Neutrophil (primary cell): ENCODE measurements at regions not wholly inside any gene's neighbourhood (a gene's known extent, or its start where the extent isn't known, plus 50 kb on each side); places are given as distances from the start of the nearest gene placed in this dataset.

Experiments
- H3K27ac ChIP-seq: fragments of 200-600 bp; sonication (generic); 2 replicates; pipeline ENCODE4 v1.5.1; 2016; ENCODE audit warnings: mild to moderate bottlenecking, moderate library complexity
- H3K27me3 ChIP-seq: fragments of 200-600 bp; sonication (generic); 2 replicates; pipeline ENCODE4 v1.6.0; 2016; ENCODE audit warnings: mild to moderate bottlenecking
- H3K36me3 ChIP-seq: fragments of 200-600 bp; sonication (generic); 2 replicates; pipeline ENCODE4 v1.5.1; 2017
- H3K4me1 ChIP-seq, 2 experiments: fragments of 200-600 bp in 1 of 2; sonication (generic) in 1 of 2; 1 replicate in 1 of 2; 2 replicates in 1 of 2; pipeline versions ENCODE4 v1.5.1 to v1.6.1; 2013 to 2016; ENCODE audit warnings: low read depth in 1 of 2, low read length in 1 of 2, mild to moderate bottlenecking in 1 of 2, moderate library complexity in 1 of 2; ENCODE audit not compliant: control insufficient read depth in 1 of 2, insufficient read depth in 1 of 2
- H3K4me3 ChIP-seq, 2 experiments: fragments of 200-600 bp in 1 of 2; sonication (generic) in 1 of 2; 1 replicate in 1 of 2; 2 replicates in 1 of 2; pipeline ENCODE4 v1.5.1; 2013 to 2016; ENCODE audit warnings: low read depth in 1 of 2, low read length in 1 of 2, mild to moderate bottlenecking in 1 of 2, moderate library complexity in 1 of 2
- H3K9me3 ChIP-seq: fragments of 200-600 bp; sonication (generic); 2 replicates; pipeline ENCODE4 v1.5.1; 2016
- CTCF ChIP-seq: fragments of 200-600 bp; sonication (generic); IDR thresholded peaks from 2 replicates; pipeline ENCODE4 v1.5.1; 2016; ENCODE audit warnings: antibody characterized with exemption

- no peaks in the 10 kb centered on the region for H3K27me3 ChIP-seq
- no peak for TF ChIP-seq CTCF
- H3K36me3 ChIP-seq: no peaks in the 10 kb centered on the region
- no peaks in the 10 kb centered on the region for H3K4me1 ChIP-seq
- H3K4me3 ChIP-seq: no peak overlapping the region
- H3K27ac ChIP-seq: no peak overlapping the region
- no peaks in the 10 kb centered on the region for H3K9me3 ChIP-seq
Observed at GRCh38 chr13:30097089-30097488, 210.3 kb downstream of the KATNAL1 start.

GRCh38 chr13:30094015-30094414 lies 213.3 kb downstream of the KATNAL1 start:
- Histone ChIP-seq H3K27me3 (no peaks in the 10 kb centered on the region), H3K27ac (no peak overlapping the region), H3K4me3 (no peak overlapping the region), H3K36me3 (no peaks in the 10 kb centered on the region), H3K4me1 (no peaks in the 10 kb centered on the region), H3K9me3 (no peaks in the 10 kb centered on the region)
- TF ChIP-seq CTCF: no peak

GRCh38 chr13:30093236-30093635 lies 214.1 kb downstream of the KATNAL1 start:
- Histone ChIP-seq H3K9me3 (no peaks in the 10 kb centered on the region), H3K27ac (no peak overlapping the region), H3K4me1 (no peaks in the 10 kb centered on the region), H3K36me3 (no peaks in the 10 kb centered on the region), H3K4me3 (no peak overlapping the region), H3K27me3 (no peaks in the 10 kb centered on the region)
- TF ChIP-seq CTCF: no peak

GRCh38 chr13:30091691-30092090 lies 215.7 kb downstream of the KATNAL1 start:
- Histone ChIP-seq H3K27ac (no peak overlapping the region), H3K4me3 (no peak overlapping the region), H3K4me1 (no peaks in the 10 kb centered on the region), H3K27me3 (no peaks in the 10 kb centered on the region), H3K9me3 (no peaks in the 10 kb centered on the region), H3K36me3 (no peaks in the 10 kb centered on the region)
- TF ChIP-seq CTCF: no peak

- H3K27ac ChIP-seq: no peak overlapping the region
- H3K4me1 ChIP-seq: no peaks in the 10 kb centered on the region
- no peaks in the 10 kb centered on the region for H3K36me3 ChIP-seq
- H3K9me3 ChIP-seq: no peaks in the 10 kb centered on the region
- no peak overlapping the region for H3K4me3 ChIP-seq
- H3K27me3 ChIP-seq: no peaks in the 10 kb centered on the region
- TF ChIP-seq CTCF: no peak
Observed at GRCh38 chr13:30091035-30091434, 216.3 kb downstream of the KATNAL1 start.

GRCh38 chr13:30088312-30088855 lies 219.0 kb downstream of the KATNAL1 start:
- TF ChIP-seq CTCF: no peak
- Histone ChIP-seq H3K4me1 (no peaks in the 10 kb centered on the region), H3K27me3 (no peaks in the 10 kb centered on the region), H3K27ac (no peak overlapping the region), H3K9me3 (no peaks in the 10 kb centered on the region), H3K36me3 (no peaks in the 10 kb centered on the region), H3K4me3 (no peak overlapping the region)
